ENCODE measurements at regions not wholly inside any gene's neighbourhood (a gene's known extent, or its start where the extent isn't known, plus 50 kb on each side); places are given as distances from the start of the nearest gene placed in this dataset.

- no peak for TF ChIP-seq ZSCAN18 (tag by site-specific recombination; IDR thresholded peaks at IDR 0.05)
- no peak for TF ChIP-seq GLIS2 (tag by site-specific recombination; IDR thresholded peaks at IDR 0.05)
- no peak for TF ChIP-seq ZNF138 (tag by site-specific recombination; IDR thresholded peaks at IDR 0.05; ENCODE audit: borderline replicate concordance)
- TF ChIP-seq ZNF24 (tag by site-specific recombination; IDR thresholded peaks at IDR 0.05) = no peak
- no peak for TF ChIP-seq ZSCAN30 (tag by site-specific recombination; IDR thresholded peaks at IDR 0.05)
- no peak for TF ChIP-seq SP7 (tag by site-specific recombination; IDR thresholded peaks at IDR 0.05)
- no peak for TF ChIP-seq ZNF239 (tag by site-specific recombination; IDR thresholded peaks at IDR 0.05)
- no peak for TF ChIP-seq CTCF (tag by site-specific recombination; IDR thresholded peaks at IDR 0.05)
- TF ChIP-seq ZNF776 (tag by site-specific recombination; IDR thresholded peaks at IDR 0.05; ENCODE audit: borderline replicate concordance) = no peak
- no peak for TF ChIP-seq HOXA7 (CRISPR knock-in tag; IDR thresholded peaks at IDR 0.05; ENCODE audit: borderline replicate concordance)
These were observed 185.8 kb downstream of the HGF start (continued) for GRCh38 chr7:81583882-81584533.

GRCh38 chr7:81583090-81583489 is 186.8 kb downstream of the HGF start:
- POLR2A ChIA-PET = no interaction called here
- Histone ChIP-seq H3K4me1 (ENCODE audit: control insufficient read depth, insufficient read depth, low read length) (no peaks in the 10 kb centered on the region), H3K4me3 (ENCODE audit: low read depth, low read length) (no peak overlapping the region), H3K36me3 (ENCODE audit: control insufficient read depth in 2 of 2, insufficient read depth in 1 of 2, low read length in 2 of 2) (no peaks in the 10 kb centered on the region), H3K9me3 (ENCODE audit: control insufficient read depth, insufficient read depth, low read depth, low read length) (no peaks in the 10 kb centered on the region), H3K27ac (ENCODE audit: extremely low read depth, low read depth, low read length) (no peak overlapping the region)
- CTCF ChIA-PET = interaction anchor here (0.6 to 0.7 kb wide), 2 partner anchors 100 to 276 kb away, joined by 4 read pairs; no protein-coding TSS in a partner anchor
- TF ChIP-seq ZNF560 (tag by site-specific recombination; IDR thresholded peaks at IDR 0.05; ENCODE audit: borderline replicate concordance) (no peak), ZNF558 (tag by site-specific recombination; IDR thresholded peaks at IDR 0.05) (no peak), ZSCAN23 (tag by site-specific recombination; IDR thresholded peaks at IDR 0.05) (no peak), HOXA7 (CRISPR knock-in tag; IDR thresholded peaks at IDR 0.05; ENCODE audit: borderline replicate concordance) (no peak), ZEB2 (tag by site-specific recombination; IDR thresholded peaks at IDR 0.05) (no peak), SP7 (tag by site-specific recombination; IDR thresholded peaks at IDR 0.05) (no peak), ZBTB11 (tag by site-specific recombination; conservative IDR thresholded peaks at IDR 0.05; ENCODE audit: low read depth) (no peak), ZSCAN5A (tag by site-specific recombination; IDR thresholded peaks at IDR 0.05) (no peak), PRDM1 (tag by site-specific recombination; IDR thresholded peaks at IDR 0.05) (no peak), OVOL3 (tag by site-specific recombination; IDR thresholded peaks at IDR 0.05) (no peak), KLF16 (tag by site-specific recombination; IDR thresholded peaks at IDR 0.05) (no peak), ZBTB20 (tag by site-specific recombination; IDR thresholded peaks at IDR 0.05) (no peak), ZNF138 (tag by site-specific recombination; IDR thresholded peaks at IDR 0.05; ENCODE audit: borderline replicate concordance) (no peak), PRDM2 (tag by site-specific recombination; IDR thresholded peaks at IDR 0.05; ENCODE audit: borderline replicate concordance) (no peak)
